Stomach (tissue), 4 donors: ENCODE measurements at regions not wholly inside any gene's neighbourhood (a gene's known extent, or its start where the extent isn't known, plus 50 kb on each side); places are given as distances from the start of the nearest gene placed in this dataset.

Source experiments
- CTCF ChIP-seq, 7 experiments: fragments of 450-650 bp in 4 of 7; fragments of 200-600 bp in 3 of 7; sonication (generic) in 3 of 7; IDR thresholded peaks; one replicate each; pipeline ENCODE4 v1.5.1; 2016 to 2019; ENCODE audit warnings: antibody characterized with exemption in 7 of 7, control low read depth in 2 of 7, mild to moderate bottlenecking in 1 of 7
- POLR2A ChIP-seq, 4 donors: fragments of 450-650 bp; IDR thresholded peaks; one replicate each; pipeline ENCODE4 v1.6.1; 2016; ENCODE audit warnings: antibody characterized with exemption in 4 of 4, control low read depth in 2 of 4, mild to moderate bottlenecking in 1 of 4, moderate library complexity in 1 of 4

DNA sequence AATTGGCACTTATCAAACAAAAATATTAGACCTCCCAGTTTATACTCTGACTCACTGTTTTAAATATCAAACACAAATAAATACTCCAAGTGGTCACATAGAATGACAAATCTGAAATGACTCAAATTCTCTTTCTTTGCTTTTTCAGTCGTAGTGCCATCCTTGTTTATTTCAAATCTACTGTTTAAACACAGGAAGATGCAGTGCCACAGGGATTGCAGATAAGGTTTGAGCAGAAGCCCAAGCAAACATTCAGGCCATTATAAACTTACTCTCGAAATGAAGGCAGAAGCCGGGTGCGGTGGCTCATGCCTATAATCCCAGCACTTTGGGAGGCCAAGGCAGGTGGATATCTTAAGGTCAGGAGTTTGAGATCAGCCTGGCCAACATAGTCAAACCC lies 255.4 kb upstream of the PLXNA2 start:
- TF ChIP-seq POLR2A (IDR thresholded peaks at IDR 0.05) (no peak), CTCF (IDR thresholded peaks at IDR 0.05) (no peak)
